IMR-90 (cell line): ENCODE measurements at regions not wholly inside any gene's neighbourhood (a gene's known extent, or its start where the extent isn't known, plus 50 kb on each side); places are given as distances from the start of the nearest gene placed in this dataset.

Source experiments
- ATAC-seq: fragments of 200-7000 bp; cut with Tn5 transposase; 2 replicates; pipeline ENCODE4 v1.9.1; 2020; ENCODE audit warnings: low read depth, mild to moderate bottlenecking, moderate library complexity
- BruUV-seq: library from RNA; stranded (reverse); fragments of 400-500 nt; replicated peaks from 2 replicates; lab custom pipeline; 2021; lab: Mats Ljungman, UMichigan
- CTCF ChIA-PET: fragments of 300-600 bp; formaldehyde crosslinking; extraction: SDS; loops from one replicate; lab custom pipeline; 2021; ENCODE audit warnings: antibody characterized with exemption; lab: Yijun Ruan, JAX
- POLR2A ChIA-PET: fragments of 300-600 bp; sonication (Branson Sonifier 250); formaldehyde crosslinking; loops from one replicate; lab custom pipeline; 2022; ENCODE audit warnings: antibody characterized with exemption; ENCODE audit not compliant: unreplicated experiment; lab: Charles Lee
- DNase-seq: peaks from one replicate; pipeline ENCODE4 v3.0.0; 2013
- H2AFZ ChIP-seq: replicated peaks from 2 replicates; pipeline ENCODE3; 2013; ENCODE audit warnings: low read length, mild to moderate bottlenecking; ENCODE audit not compliant: poor library complexity
- H2AK5ac ChIP-seq: 2 replicates; pipeline ENCODE4 v1.6.1; 2013; ENCODE audit warnings: low read depth, low read length, inconsistent platforms
- H2AK9ac ChIP-seq: replicated peaks from 2 replicates; pipeline ENCODE3; 2013; ENCODE audit warnings: mild to moderate bottlenecking, low read depth, low read length, moderate library complexity; ENCODE audit not compliant: poor library complexity
- H2BK120ac ChIP-seq: 2 replicates; pipeline ENCODE4 v1.6.1; 2013; ENCODE audit warnings: low read depth, low read length, inconsistent platforms
- H2BK15ac ChIP-seq: 3 replicates; pipeline ENCODE4 v1.6.1; 2013; ENCODE audit warnings: low read depth, low read length, inconsistent platforms
- H2BK20ac ChIP-seq: 2 replicates; pipeline ENCODE4 v1.6.1; 2013; ENCODE audit warnings: low read depth, mild to moderate bottlenecking, inconsistent platforms, low read length, moderate library complexity
- H2BK5ac ChIP-seq: 2 replicates; pipeline ENCODE4 v1.6.1; 2013; ENCODE audit warnings: mild to moderate bottlenecking, low read depth, low read length, inconsistent platforms; ENCODE audit not compliant: poor library complexity, severe bottlenecking
- H3K14ac ChIP-seq: replicated peaks from 2 replicates; pipeline ENCODE4 v1.6.1; 2013; ENCODE audit warnings: low read depth, low read length, inconsistent platforms
- H3K18ac ChIP-seq: 2 replicates; pipeline ENCODE4 v1.6.1; 2013; ENCODE audit warnings: low read depth, low read length, control low read depth
- H3K23ac ChIP-seq: 2 replicates; pipeline ENCODE4 v1.6.1; 2013; ENCODE audit warnings: low read depth, low read length, inconsistent platforms
- H3K27ac ChIP-seq: 2 replicates; pipeline ENCODE4 v1.5.1; 2013; ENCODE audit warnings: mild to moderate bottlenecking, control low read depth, low read length; ENCODE audit not compliant: insufficient read depth
- H3K27me3 ChIP-seq: 2 replicates; pipeline ENCODE4 v1.6.1; 2013; ENCODE audit warnings: low read length; ENCODE audit not compliant: control insufficient read depth, insufficient read depth
- H3K36me3 ChIP-seq: 2 replicates; pipeline ENCODE4 v1.6.1; 2013; ENCODE audit warnings: low read length, mixed read lengths; ENCODE audit not compliant: control insufficient read depth, insufficient read depth
- H3K4ac ChIP-seq: 2 replicates; pipeline ENCODE4 v1.6.1; 2013; ENCODE audit warnings: low read depth, low read length, inconsistent platforms
- H3K4me1 ChIP-seq: 2 replicates; pipeline ENCODE4 v1.6.1; 2013; ENCODE audit warnings: low read length, mixed read lengths; ENCODE audit not compliant: control insufficient read depth, insufficient read depth
- H3K4me2 ChIP-seq: 2 replicates; pipeline ENCODE4 v1.6.1; 2013; ENCODE audit warnings: low read depth, mild to moderate bottlenecking, control low read depth, low read length, moderate library complexity
- H3K4me3 ChIP-seq: 2 replicates; pipeline ENCODE4 v1.5.1; 2013; ENCODE audit warnings: low read depth, mild to moderate bottlenecking, control low read depth, low read length, moderate library complexity; ENCODE audit not compliant: insufficient read depth
- H3K56ac ChIP-seq: 2 replicates; pipeline ENCODE4 v1.6.1; 2013; ENCODE audit warnings: low read length, inconsistent platforms; ENCODE audit not compliant: insufficient read depth; ENCODE audit errors: extremely low read depth
- H3K79me1 ChIP-seq, 2 experiments: 2 replicates each; pipeline ENCODE4 v1.6.1; 2013; ENCODE audit warnings: low read length in 2 of 2, inconsistent platforms in 1 of 2, low read depth in 1 of 2
- H3K9ac ChIP-seq: 2 replicates; pipeline ENCODE4 v1.6.1; 2013; ENCODE audit warnings: low read depth, low read length, control low read depth
- H3K9me1 ChIP-seq: 2 replicates; pipeline ENCODE4 v1.6.1; 2013; ENCODE audit warnings: low read length, inconsistent platforms; ENCODE audit not compliant: insufficient read depth
- H3K9me3 ChIP-seq: 2 replicates; pipeline ENCODE4 v1.6.1; 2013; ENCODE audit warnings: low read length; ENCODE audit not compliant: control insufficient read depth, insufficient read depth
- H4K20me1 ChIP-seq: 2 replicates; pipeline ENCODE4 v1.6.1; 2013; ENCODE audit warnings: low read length, inconsistent platforms; ENCODE audit not compliant: insufficient read depth
- H4K5ac ChIP-seq: 2 replicates; pipeline ENCODE4 v1.6.1; 2013; ENCODE audit warnings: mild to moderate bottlenecking, low read depth, low read length, control low read depth
- H4K8ac ChIP-seq, 2 experiments: 2 replicates each; pipeline ENCODE4 v1.6.1; 2013; ENCODE audit warnings: low read depth in 2 of 2, low read length in 2 of 2, control low read depth in 1 of 2, inconsistent platforms in 1 of 2
- H4K91ac ChIP-seq: 2 replicates; pipeline ENCODE4 v1.6.1; 2013; ENCODE audit warnings: low read depth, low read length, inconsistent platforms; ENCODE audit not compliant: insufficient read depth
- CHD1 ChIP-seq: IDR thresholded peaks from 2 replicates; pipeline ENCODE4 v1.6.1; 2012; ENCODE audit warnings: low read depth, low read length, improper control_type of control experiment
- MAFK ChIP-seq: IDR thresholded peaks from 2 replicates; pipeline ENCODE4 v1.6.1; 2012; ENCODE audit warnings: low read depth, low read length, improper control_type of control experiment
- MXI1 ChIP-seq: IDR thresholded peaks from 2 replicates; pipeline ENCODE4 v1.6.1; 2012; ENCODE audit warnings: low read depth, mild to moderate bottlenecking, low read length, moderate library complexity, borderline replicate concordance
- POLR2A ChIP-seq: IDR thresholded peaks from 2 replicates; pipeline ENCODE4 v1.6.1; 2012; ENCODE audit warnings: mild to moderate bottlenecking, low read depth, low read length
- RAD21 ChIP-seq: IDR thresholded peaks from 2 replicates; pipeline ENCODE4 v1.6.1; 2012; ENCODE audit warnings: low read length, improper control_type of control experiment
- RFX5 ChIP-seq: IDR thresholded peaks from 2 replicates; pipeline ENCODE4 v1.8.0; 2012; ENCODE audit warnings: low read depth, mild to moderate bottlenecking, low read length, moderate library complexity
- WGBS, 2 experiments: methylation state at CpG; one replicate each; pipeline versions ENCODE4 v1.1.5 to v1.1.7; 2013; ENCODE audit warnings: missing lambda C conversion rate in 2 of 2; ENCODE audit not compliant: insufficient read length in 1 of 2; ENCODE audit errors: extremely low coverage in 2 of 2; 5-methylcytosine and 5-hydroxymethylcytosine counted together
- dilution Hi-C: fragments of 300-500 bp; cut with HindIII; formaldehyde crosslinking; loops from one replicate; pipeline ENCODE4 v1.14.3; 2018; ENCODE audit warnings: low sequenced_read_pairs; ENCODE audit not compliant: unreplicated experiment
- in situ Hi-C: fragments of 300-500 bp; cut with MboI; formaldehyde crosslinking; loops from 3 replicates; pipeline ENCODE4 v1.14.3; 2019; ENCODE audit warnings: low sequenced_read_pairs, inconsistent platforms, mixed read lengths
- intact Hi-C: fragments of 100-400 bp; cut with micrococcal nuclease; formaldehyde crosslinking; loops from 2 replicates; pipeline ENCODE4 v1.10.0; 2022

DNA sequence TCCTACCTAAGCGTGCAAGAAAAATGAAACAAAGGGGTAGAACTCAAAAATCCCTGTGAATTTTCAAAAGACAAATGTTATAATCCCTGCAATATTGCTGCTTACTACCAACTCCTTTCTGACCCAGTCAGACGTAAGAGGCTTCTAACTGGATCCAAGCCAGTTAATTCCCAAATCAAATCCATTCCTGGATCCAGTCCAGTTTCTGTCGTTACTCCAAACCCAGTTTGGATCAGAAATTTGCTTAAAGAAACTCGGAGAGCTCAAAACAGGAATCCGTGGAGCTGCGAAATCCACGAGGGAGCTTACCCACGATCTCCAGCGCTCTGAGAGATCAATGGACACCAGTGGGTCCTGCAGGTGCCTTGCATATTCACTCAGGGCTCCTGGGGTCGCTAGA, 62.8 kb upstream of the IKZF2 start:
- no peak for ATAC-seq
- ChIA-PET POLR2A (no interaction called here), CTCF (interaction anchor here (0.6 kb wide), 1 partner anchor 35 kb away, joined by 3 read pairs; no protein-coding TSS in a partner anchor)
- Histone ChIP-seq H2AK5ac (no peak overlapping the region), H3K79me1 (no peaks in the 10 kb centered on the region), H2AK9ac (no peak overlapping the region), H3K36me3 (no peaks in the 10 kb centered on the region), H3K18ac (no peak overlapping the region), H3K14ac (no peak overlapping the region), H4K91ac (no peak overlapping the region), H4K8ac (no peak overlapping the region), H3K9ac (no peak overlapping the region), H3K4me1 (no peaks in the 10 kb centered on the region), H2AFZ (no peak overlapping the region), H2BK15ac (no peak overlapping the region), H3K27ac (no peak overlapping the region), H4K20me1 (no peaks in the 10 kb centered on the region), H3K9me1 (no peaks in the 10 kb centered on the region), H3K27me3 (no peaks in the 10 kb centered on the region), H3K4ac (no peak overlapping the region), H2BK20ac (no peak overlapping the region), H4K5ac (no peak overlapping the region), H3K23ac (no peak overlapping the region), H2BK120ac (no peak overlapping the region), H2BK5ac (no peak overlapping the region), H3K9me3 (no peaks in the 10 kb centered on the region), H3K56ac (no peak overlapping the region), H3K4me2 (no peak overlapping the region), H3K4me3 (no peak overlapping the region)
- intact Hi-C loops (no loop called here), dilution Hi-C loops (no loop called here), in situ Hi-C loops (no loop called here)
- no TSS peak for BruUV-seq
- DNase-seq = no peak
- no peak for TF ChIP-seq RAD21
- no peak for TF ChIP-seq MAFK
- TF ChIP-seq MXI1 = no peak
- TF ChIP-seq RFX5 = no peak
- TF ChIP-seq POLR2A = no peak
- TF ChIP-seq CHD1 = no peak
- WGBS, 2 experiments = 80% methylated on average over 8 of the region's 10 CpGs; no CpG with 5 or more reads in 1 of the 2 experiments
